ENCODE measurements at regions not wholly inside any gene's neighbourhood (a gene's known extent, or its start where the extent isn't known, plus 50 kb on each side); places are given as distances from the start of the nearest gene placed in this dataset.
A peak's percentile ranks its signal among the peaks of the same experiment; 100 is the strongest.

GRCh38 chr18:27447451-27447881 lies 262.4 kb upstream of the CHST9 start:
- DNase-seq: peak; percentile 97

- DNase-seq: no peak
These were observed 245.5 kb upstream of the CHST9 start for GRCh38 chr18:27430595-27430994.

- no peak for DNase-seq
These were observed 243.8 kb upstream of the CHST9 start for GRCh38 chr18:27428716-27429475.

GRCh38 chr18:27428120-27428519 lies 243.0 kb upstream of the CHST9 start:
- DNase-seq: peak; percentile 29

GRCh38 chr18:27423581-27423980 lies 238.5 kb upstream of the CHST9 start:
- DNase-seq: no peak

- DNase-seq: no peak
These were observed 234.5 kb upstream of the CHST9 start for GRCh38 chr18:27419646-27420045.

GRCh38 chr18:27415495-27415894 lies 230.4 kb upstream of the CHST9 start:
- DNase-seq: no peak

GRCh38 chr18:27414682-27415081 lies 229.6 kb upstream of the CHST9 start:
- no peak for DNase-seq

GRCh38 chr18:27413495-27414401 lies 228.6 kb upstream of the CHST9 start:
- DNase-seq: peak; percentile 61

GRCh38 chr18:27412556-27412955 lies 227.4 kb upstream of the CHST9 start:
- no peak for DNase-seq

GRCh38 chr18:27411911-27412310 lies 226.8 kb upstream of the CHST9 start:
- DNase-seq: no peak

GRCh38 chr18:27411013-27411412 lies 225.9 kb upstream of the CHST9 start:
- no peak for DNase-seq

- no peak for DNase-seq
These were observed 219.7 kb upstream of the CHST9 start for GRCh38 chr18:27404855-27405254.

- peak; percentile 70 for DNase-seq
These were observed 214.9 kb upstream of the CHST9 start for GRCh38 chr18:27400001-27400400.

- no peak for DNase-seq
These were observed 210.6 kb upstream of the CHST9 start for GRCh38 chr18:27395752-27396151.

- DNase-seq: no peak
These were observed 209.6 kb upstream of the CHST9 start for GRCh38 chr18:27394687-27395086.

- DNase-seq: no peak
These were observed 197.6 kb upstream of the CHST9 start for GRCh38 chr18:27382567-27383216.

- no peak for DNase-seq
These were observed 193.5 kb upstream of the CHST9 start for GRCh38 chr18:27378431-27379095.

- DNase-seq: no peak
These were observed 192.1 kb upstream of the CHST9 start for GRCh38 chr18:27377251-27377650.

GRCh38 chr18:27372386-27372785 lies 187.3 kb upstream of the CHST9 start:
- DNase-seq: no peak

GRCh38 chr18:27366665-27367064 lies 181.6 kb upstream of the CHST9 start:
- no peak for DNase-seq

- no peak for DNase-seq
These were observed 181.0 kb upstream of the CHST9 start for GRCh38 chr18:27366151-27366550.

- peak; percentile 71 for DNase-seq
These were observed 178.8 kb upstream of the CHST9 start for GRCh38 chr18:27363872-27364271.

Measured in NCI-H69 (cell line).